ENCODE measurements at regions not wholly inside any gene's neighbourhood (a gene's known extent, or its start where the extent isn't known, plus 50 kb on each side); places are given as distances from the start of the nearest gene placed in this dataset.

DNA sequence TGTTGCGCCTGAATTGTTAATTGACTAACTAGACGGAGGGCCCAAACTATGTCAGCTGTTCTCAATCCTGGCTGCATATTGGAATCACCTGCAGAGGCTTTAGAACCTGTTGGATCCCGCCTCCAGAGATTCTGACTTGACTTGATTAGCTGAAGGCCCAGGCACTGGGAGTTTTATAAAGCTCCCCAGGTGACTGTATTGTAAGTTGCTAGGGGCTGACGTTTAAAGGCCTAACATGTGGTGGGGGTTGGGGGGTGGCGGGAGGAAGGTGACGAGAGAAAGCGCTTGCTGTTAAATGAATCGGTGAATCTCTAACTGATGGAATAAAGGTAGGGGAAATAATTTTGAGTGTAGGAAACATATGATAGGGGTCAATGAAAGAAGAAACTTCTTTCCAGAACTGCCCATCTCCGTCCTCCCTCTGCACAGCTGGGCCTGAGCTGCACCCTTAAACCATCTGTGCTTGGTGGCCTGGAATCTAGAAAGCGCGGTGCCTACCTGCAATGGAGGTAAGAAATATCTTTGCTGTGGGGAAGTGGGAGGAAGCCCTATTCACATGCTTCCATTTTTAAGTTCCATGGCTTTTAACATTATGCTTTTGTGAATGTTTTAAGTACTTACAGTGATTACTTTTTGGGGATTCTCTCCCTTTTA, 225.0 kb upstream of the FAM3C start:
- no peak overlapping the region for H3K27ac ChIP-seq (ENCODE audit: low read length)
- DNase-seq, result no peak
- H4K20me1 ChIP-seq (ENCODE audit: insufficient read depth, low read length), result no peaks in the 10 kb centered on the region
- no peaks in the 10 kb centered on the region for H3K9me3 ChIP-seq (replicated peaks; ENCODE audit: insufficient read depth, low read length)
- H3K4me1 ChIP-seq (ENCODE audit: low read length), result no peaks in the 10 kb centered on the region
- H2AFZ ChIP-seq (ENCODE audit: low read length), result no peak overlapping the region
- H3K36me3 ChIP-seq (replicated peaks; ENCODE audit: insufficient read depth, low read length), result no peaks in the 10 kb centered on the region
- H3K79me2 ChIP-seq (ENCODE audit: low read length), result no peaks in the 10 kb centered on the region
- H3K9ac ChIP-seq (ENCODE audit: low read length), result no peak overlapping the region
- H3K27me3 ChIP-seq (replicated peaks; ENCODE audit: insufficient read depth, low read length), result no peaks in the 10 kb centered on the region
- H3K4me3 ChIP-seq (ENCODE audit: low read length), result no peak overlapping the region
- no peaks in the 10 kb centered on the region for H3K9me2 ChIP-seq (replicated peaks; ENCODE audit: insufficient read depth, low read length)
- TF ChIP-seq EZH2 (optimal IDR thresholded peaks at IDR 0.05; ENCODE audit: low read depth, low read length) (no peak), EZH2phosphoT487 (IDR thresholded peaks at IDR 0.05; ENCODE audit: low read length) (no peak)
- TF ChIP-seq, protein P1, sequence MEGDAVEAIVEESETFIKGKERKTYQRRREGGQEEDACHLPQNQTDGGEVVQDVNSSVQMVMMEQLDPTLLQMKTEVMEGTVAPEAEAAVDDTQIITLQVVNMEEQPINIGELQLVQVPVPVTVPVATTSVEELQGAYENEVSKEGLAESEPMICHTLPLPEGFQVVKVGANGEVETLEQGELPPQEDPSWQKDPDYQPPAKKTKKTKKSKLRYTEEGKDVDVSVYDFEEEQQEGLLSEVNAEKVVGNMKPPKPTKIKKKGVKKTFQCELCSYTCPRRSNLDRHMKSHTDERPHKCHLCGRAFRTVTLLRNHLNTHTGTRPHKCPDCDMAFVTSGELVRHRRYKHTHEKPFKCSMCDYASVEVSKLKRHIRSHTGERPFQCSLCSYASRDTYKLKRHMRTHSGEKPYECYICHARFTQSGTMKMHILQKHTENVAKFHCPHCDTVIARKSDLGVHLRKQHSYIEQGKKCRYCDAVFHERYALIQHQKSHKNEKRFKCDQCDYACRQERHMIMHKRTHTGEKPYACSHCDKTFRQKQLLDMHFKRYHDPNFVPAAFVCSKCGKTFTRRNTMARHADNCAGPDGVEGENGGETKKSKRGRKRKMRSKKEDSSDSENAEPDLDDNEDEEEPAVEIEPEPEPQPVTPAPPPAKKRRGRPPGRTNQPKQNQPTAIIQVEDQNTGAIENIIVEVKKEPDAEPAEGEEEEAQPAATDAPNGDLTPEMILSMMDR (IDR thresholded peaks at IDR 0.05; ENCODE audit: low read length), result no peak
- no peak overlapping the region for H3K4me2 ChIP-seq (ENCODE audit: low read depth, low read length)
- no peaks in the 10 kb centered on the region for H3F3A ChIP-seq (ENCODE audit: insufficient read depth, low read length)

DNA sequence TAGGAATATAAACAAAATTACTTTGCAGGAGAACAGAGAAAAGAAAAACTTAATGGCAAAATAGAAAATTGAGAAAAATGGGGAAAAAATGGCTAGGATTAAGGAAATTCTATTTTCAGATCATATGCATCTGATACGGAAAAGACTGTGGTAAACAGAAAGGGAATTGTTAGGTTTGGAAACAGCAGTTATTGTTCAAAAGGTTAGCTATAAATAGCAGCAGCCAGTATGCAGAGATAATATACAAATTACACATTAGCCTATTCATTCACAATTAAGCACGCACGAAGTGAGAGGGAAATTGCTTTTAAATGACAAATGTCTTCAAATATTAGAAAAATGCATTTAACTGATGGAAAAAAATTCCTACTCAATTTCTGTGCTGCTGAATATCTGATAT, 224.1 kb upstream of the FAM3C start:
- TF ChIP-seq EZH2 (optimal IDR thresholded peaks at IDR 0.05; ENCODE audit: low read depth, low read length), result no peak
- TF ChIP-seq, protein P1 (IDR thresholded peaks at IDR 0.05; ENCODE audit: low read length), result no peak
- TF ChIP-seq EZH2phosphoT487 (IDR thresholded peaks at IDR 0.05; ENCODE audit: low read length), result no peak
- Histone ChIP-seq H3K27ac (ENCODE audit: low read length) (no peak overlapping the region), H3K9ac (ENCODE audit: low read length) (no peak overlapping the region), H2AFZ (ENCODE audit: low read length) (no peak overlapping the region), H3K79me2 (ENCODE audit: low read length) (no peaks in the 10 kb centered on the region), H3F3A (ENCODE audit: insufficient read depth, low read length) (no peaks in the 10 kb centered on the region), H3K4me3 (ENCODE audit: low read length) (no peak overlapping the region), H3K36me3 (replicated peaks; ENCODE audit: insufficient read depth, low read length) (no peaks in the 10 kb centered on the region), H3K9me3 (replicated peaks; ENCODE audit: insufficient read depth, low read length) (no peaks in the 10 kb centered on the region), H3K4me1 (ENCODE audit: low read length) (no peaks in the 10 kb centered on the region), H3K27me3 (replicated peaks; ENCODE audit: insufficient read depth, low read length) (no peaks in the 10 kb centered on the region), H4K20me1 (ENCODE audit: insufficient read depth, low read length) (no peaks in the 10 kb centered on the region), H3K9me2 (replicated peaks; ENCODE audit: insufficient read depth, low read length) (no peaks in the 10 kb centered on the region), H3K4me2 (ENCODE audit: low read depth, low read length) (no peak overlapping the region)
- DNase-seq, result no peak

DNA sequence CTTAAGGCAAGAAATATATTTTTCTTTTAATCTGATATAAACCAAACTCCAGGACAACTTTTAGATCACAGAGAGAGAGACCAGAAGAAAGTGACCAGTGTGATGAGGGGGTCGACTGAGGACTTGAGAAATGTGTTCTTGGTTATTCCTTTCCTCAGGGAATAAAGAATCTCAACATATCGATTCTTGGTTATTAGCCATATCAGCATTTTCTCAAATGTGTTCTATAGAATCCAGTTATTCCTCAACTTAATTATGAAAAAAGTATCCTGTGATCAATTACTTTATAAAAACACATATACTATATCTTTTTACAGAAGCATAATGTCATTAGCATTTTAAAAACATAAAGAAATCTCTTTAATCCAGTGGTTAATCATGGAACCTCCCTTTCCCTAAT, 222.1 kb upstream of the FAM3C start:
- H3K9ac ChIP-seq (ENCODE audit: low read length), result no peak overlapping the region
- H3K9me3 ChIP-seq (replicated peaks; ENCODE audit: insufficient read depth, low read length), result no peaks in the 10 kb centered on the region
- H3K79me2 ChIP-seq (ENCODE audit: low read length), result no peaks in the 10 kb centered on the region
- no peaks in the 10 kb centered on the region for H3F3A ChIP-seq (ENCODE audit: insufficient read depth, low read length)
- H3K4me3 ChIP-seq (ENCODE audit: low read length), result no peak overlapping the region
- H3K27ac ChIP-seq (ENCODE audit: low read length), result no peak overlapping the region
- H4K20me1 ChIP-seq (ENCODE audit: insufficient read depth, low read length), result no peaks in the 10 kb centered on the region
- no peaks in the 10 kb centered on the region for H3K27me3 ChIP-seq (replicated peaks; ENCODE audit: insufficient read depth, low read length)
- no peaks in the 10 kb centered on the region for H3K9me2 ChIP-seq (replicated peaks; ENCODE audit: insufficient read depth, low read length)
- no peaks in the 10 kb centered on the region for H3K4me1 ChIP-seq (ENCODE audit: low read length)
- H2AFZ ChIP-seq (ENCODE audit: low read length), result no peak overlapping the region
- TF ChIP-seq, protein P1 (IDR thresholded peaks at IDR 0.05; ENCODE audit: low read length), result no peak
- TF ChIP-seq EZH2phosphoT487 (IDR thresholded peaks at IDR 0.05; ENCODE audit: low read length) (no peak), EZH2 (optimal IDR thresholded peaks at IDR 0.05; ENCODE audit: low read depth, low read length) (no peak)
- no peak for DNase-seq
- no peaks in the 10 kb centered on the region for H3K36me3 ChIP-seq (replicated peaks; ENCODE audit: insufficient read depth, low read length)
- H3K4me2 ChIP-seq (ENCODE audit: low read depth, low read length), result no peak overlapping the region

Measured in MM.1S (cell line).